Thyroid gland (tissue), 4 donors: ENCODE measurements at regions not wholly inside any gene's neighbourhood (a gene's known extent, or its start where the extent isn't known, plus 50 kb on each side); places are given as distances from the start of the nearest gene placed in this dataset.

Experiments
- DNase-seq, 2 donors: peaks; one replicate each; pipeline ENCODE4 v3.0.0-alpha.2; 2019
- H3K27ac ChIP-seq, 3 donors: fragments of 200-600 bp; sonication (generic); 1 replicate in 2 of 3; 2 replicates in 1 of 3; pipeline ENCODE4 v1.5.1; 2016 to 2019; ENCODE audit warnings: mild to moderate bottlenecking in 1 of 3, moderate library complexity in 1 of 3
- H3K27me3 ChIP-seq: fragments of 200-600 bp; sonication (generic); one replicate; pipeline ENCODE4 v1.5.1; 2019
- H3K36me3 ChIP-seq, 2 donors: fragments of 200-600 bp; sonication (generic); one replicate each; pipeline ENCODE4 v1.5.1; 2016 to 2019
- H3K4me1 ChIP-seq, 2 donors: fragments of 200-600 bp; sonication (generic); one replicate each; pipeline ENCODE4 v1.5.1; 2017 to 2019
- H3K4me3 ChIP-seq, 3 donors: fragments of 200-600 bp; sonication (generic); replicated peaks in 1 of 3; 1 replicate in 2 of 3; 2 replicates in 1 of 3; pipeline ENCODE4 v1.5.1; 2016; ENCODE audit warnings: mild to moderate bottlenecking in 1 of 3
- H3K9me3 ChIP-seq: fragments of 200-600 bp; sonication (generic); one replicate; pipeline ENCODE4 v1.5.1; 2017
- POLR2A ChIP-seq, 2 donors: fragments of 450-650 bp; IDR thresholded peaks; one replicate each; pipeline ENCODE4 v1.6.1; 2017; ENCODE audit warnings: antibody characterized with exemption in 2 of 2, mild to moderate bottlenecking in 2 of 2, moderate library complexity in 1 of 2
- WGBS, 2 donors: methylation state at CpG; one replicate each; pipeline ENCODE4 v1.1.5; 2017; 5-methylcytosine and 5-hydroxymethylcytosine counted together
- intact Hi-C: fragments of 100-400 bp; cut with DNase I; formaldehyde crosslinking; loops from one replicate; pipeline ENCODE4 v1.15.1; 2023
- TF ChIP-seq, protein P1 (sequence below), 6 experiments: fragments of 200-600 bp in 3 of 6; fragments of 450-650 bp in 3 of 6; sonication (generic) in 3 of 6; IDR thresholded peaks; one replicate each; pipeline ENCODE4 v1.5.1; 2016 to 2019; ENCODE audit warnings: antibody characterized with exemption in 6 of 6, mild to moderate bottlenecking in 2 of 6, inconsistent platforms in 1 of 6, moderate library complexity in 1 of 6

DNA sequence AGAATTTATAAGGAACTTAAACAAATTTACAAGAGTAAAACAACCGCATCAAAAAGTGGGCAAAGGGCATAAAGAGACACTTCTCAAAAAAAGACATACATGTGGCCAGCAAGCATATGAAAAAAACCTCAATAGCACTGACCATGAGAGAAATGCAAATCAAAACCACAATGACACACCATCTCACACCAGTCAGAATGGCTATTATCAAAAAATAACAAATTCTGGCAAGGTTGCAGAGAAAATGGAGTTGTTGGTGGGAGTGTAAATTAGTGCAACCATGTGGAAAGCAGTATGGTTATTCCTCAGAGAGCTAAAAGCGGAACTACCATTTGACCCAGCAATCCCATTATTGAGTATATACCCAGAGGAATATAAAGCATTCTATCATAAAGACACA lies 866.8 kb upstream of the TENM4 start:
- H3K36me3 ChIP-seq: no peaks in the 10 kb centered on the region
- H3K27ac ChIP-seq: no peak overlapping the region
- no peak for DNase-seq
- WGBS, 2 donors: 91 to 95% methylated on average over 2 of the region's 2 CpGs
- no peak overlapping the region for H3K4me3 ChIP-seq
- intact Hi-C loops: no loop called here
- no peaks in the 10 kb centered on the region for H3K9me3 ChIP-seq
- TF ChIP-seq, protein P1, sequence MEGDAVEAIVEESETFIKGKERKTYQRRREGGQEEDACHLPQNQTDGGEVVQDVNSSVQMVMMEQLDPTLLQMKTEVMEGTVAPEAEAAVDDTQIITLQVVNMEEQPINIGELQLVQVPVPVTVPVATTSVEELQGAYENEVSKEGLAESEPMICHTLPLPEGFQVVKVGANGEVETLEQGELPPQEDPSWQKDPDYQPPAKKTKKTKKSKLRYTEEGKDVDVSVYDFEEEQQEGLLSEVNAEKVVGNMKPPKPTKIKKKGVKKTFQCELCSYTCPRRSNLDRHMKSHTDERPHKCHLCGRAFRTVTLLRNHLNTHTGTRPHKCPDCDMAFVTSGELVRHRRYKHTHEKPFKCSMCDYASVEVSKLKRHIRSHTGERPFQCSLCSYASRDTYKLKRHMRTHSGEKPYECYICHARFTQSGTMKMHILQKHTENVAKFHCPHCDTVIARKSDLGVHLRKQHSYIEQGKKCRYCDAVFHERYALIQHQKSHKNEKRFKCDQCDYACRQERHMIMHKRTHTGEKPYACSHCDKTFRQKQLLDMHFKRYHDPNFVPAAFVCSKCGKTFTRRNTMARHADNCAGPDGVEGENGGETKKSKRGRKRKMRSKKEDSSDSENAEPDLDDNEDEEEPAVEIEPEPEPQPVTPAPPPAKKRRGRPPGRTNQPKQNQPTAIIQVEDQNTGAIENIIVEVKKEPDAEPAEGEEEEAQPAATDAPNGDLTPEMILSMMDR (IDR thresholded peaks at IDR 0.05): no peak
- TF ChIP-seq POLR2A (IDR thresholded peaks at IDR 0.05): no peak
- H3K27me3 ChIP-seq: no peaks in the 10 kb centered on the region
- no peaks in the 10 kb centered on the region for H3K4me1 ChIP-seq

- no peaks in the 10 kb centered on the region for H3K27me3 ChIP-seq
- 74 to 76% methylated on average over 5 of the region's 5 CpGs for WGBS, 2 donors
- no peaks in the 10 kb centered on the region for H3K4me1 ChIP-seq
- intact Hi-C loops: no loop called here
- TF ChIP-seq POLR2A (IDR thresholded peaks at IDR 0.05): no peak
- TF ChIP-seq, protein P1 (IDR thresholded peaks at IDR 0.05): no peak
- DNase-seq: no peak
- H3K27ac ChIP-seq: no peak overlapping the region
- H3K4me3 ChIP-seq: no peak overlapping the region
- no peaks in the 10 kb centered on the region for H3K9me3 ChIP-seq
- H3K36me3 ChIP-seq: no peaks in the 10 kb centered on the region
Measured at GRCh38 chr11:80297858-80298632, 857.2 kb upstream of the TENM4 start.

DNA sequence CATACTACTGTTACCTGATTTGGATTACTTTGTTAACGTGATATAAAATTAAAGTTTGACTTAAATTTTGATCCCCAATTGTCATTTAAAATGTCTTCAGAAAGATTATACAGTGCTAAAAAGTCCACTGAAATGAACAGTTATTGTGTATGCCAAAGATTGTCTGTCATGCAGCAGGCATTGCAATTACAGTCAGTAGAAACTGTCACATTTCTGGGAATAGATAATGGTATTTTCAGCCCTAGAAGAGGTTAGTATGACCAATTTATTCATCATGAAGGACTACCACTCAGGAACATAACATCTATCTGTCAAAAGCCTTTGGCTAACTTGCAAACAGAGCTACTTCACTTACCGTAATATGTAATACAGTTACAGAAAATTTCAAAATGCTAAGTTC lies 852.5 kb upstream of the TENM4 start:
- intact Hi-C loops: no loop called here
- Histone ChIP-seq H3K4me1 (no peaks in the 10 kb centered on the region), H3K9me3 (no peaks in the 10 kb centered on the region), H3K27ac (no peak overlapping the region), H3K36me3 (no peaks in the 10 kb centered on the region), H3K4me3 (no peak overlapping the region), H3K27me3 (no peaks in the 10 kb centered on the region)
- no peak for DNase-seq
- WGBS, 2 donors: 88 to 91% methylated on average over 2 of the region's 2 CpGs
- no peak for TF ChIP-seq POLR2A (IDR thresholded peaks at IDR 0.05)
- TF ChIP-seq, protein P1 (IDR thresholded peaks at IDR 0.05): no peak

DNA sequence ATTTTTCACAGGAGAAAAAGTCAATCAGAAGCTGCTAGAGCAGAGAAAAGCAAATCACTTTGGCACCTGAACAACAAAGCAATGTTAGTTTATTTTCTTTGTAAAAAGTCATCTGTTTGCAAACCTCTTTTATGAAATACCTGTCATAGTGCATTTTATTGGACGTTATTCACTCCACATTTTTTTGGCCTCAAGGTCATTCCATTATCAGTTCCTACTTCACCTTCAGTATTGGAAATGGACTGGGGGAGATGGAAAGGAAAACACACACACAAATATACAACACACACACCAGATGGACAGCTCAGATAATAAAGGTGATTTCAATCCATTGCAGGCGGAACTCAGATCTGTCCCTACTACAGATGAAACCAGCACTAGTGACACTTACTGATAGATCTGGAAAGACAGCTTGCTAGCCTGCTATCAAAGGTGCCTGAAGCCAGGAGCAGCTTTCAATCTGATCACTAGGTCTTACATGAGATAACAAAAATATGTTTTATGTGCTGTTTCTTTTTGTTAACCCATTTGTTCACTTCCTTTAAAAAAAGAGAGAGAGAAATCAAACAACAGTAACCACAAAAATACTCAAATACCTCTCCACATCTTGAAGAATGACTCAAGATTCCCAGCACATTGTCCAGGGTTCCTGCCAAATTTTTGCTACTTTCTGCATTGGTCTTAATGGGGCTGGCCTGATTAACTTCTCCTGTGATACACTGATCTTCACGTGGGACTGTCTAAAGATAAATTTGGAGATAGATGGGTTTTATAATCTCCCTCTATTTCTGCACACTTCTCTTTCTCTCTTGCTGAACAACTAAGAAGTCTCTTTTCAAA lies 844.3 kb upstream of the TENM4 start:
- intact Hi-C loops: no loop called here
- WGBS, 2 donors: 73 to 74% methylated on average over 3 of the region's 3 CpGs
- Histone ChIP-seq H3K4me3 (no peak overlapping the region), H3K4me1 (no peaks in the 10 kb centered on the region), H3K27ac (no peak overlapping the region), H3K27me3 (no peaks in the 10 kb centered on the region), H3K9me3 (no peaks in the 10 kb centered on the region), H3K36me3 (no peaks in the 10 kb centered on the region)
- no peak for TF ChIP-seq POLR2A (IDR thresholded peaks at IDR 0.05)
- TF ChIP-seq, protein P1 (IDR thresholded peaks at IDR 0.05): no peak
- DNase-seq: no peak

DNA sequence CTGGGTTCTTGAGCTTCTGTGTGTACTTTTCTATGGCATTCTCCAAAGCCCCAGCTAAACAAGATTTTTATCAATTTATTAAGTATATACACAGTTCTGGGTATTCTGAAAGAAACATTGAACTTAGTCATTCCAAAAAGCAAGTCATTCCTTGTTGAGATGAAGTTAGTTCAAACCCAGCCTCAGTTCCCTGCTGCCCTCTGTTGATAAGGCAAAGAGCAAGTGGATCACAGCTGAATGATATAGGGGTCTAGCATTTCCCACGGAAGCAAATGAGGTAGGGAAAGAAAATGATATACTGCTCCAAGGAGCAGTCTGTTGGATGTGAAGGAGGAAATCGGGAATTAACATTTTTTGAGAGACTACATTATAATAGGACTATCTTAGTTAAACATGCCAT lies 841.8 kb upstream of the TENM4 start:
- no peak for TF ChIP-seq POLR2A (IDR thresholded peaks at IDR 0.05)
- TF ChIP-seq, protein P1 (IDR thresholded peaks at IDR 0.05): no peak
- Histone ChIP-seq H3K27me3 (no peaks in the 10 kb centered on the region), H3K36me3 (no peaks in the 10 kb centered on the region), H3K4me1 (no peaks in the 10 kb centered on the region), H3K9me3 (no peaks in the 10 kb centered on the region), H3K27ac (no peak overlapping the region), H3K4me3 (no peak overlapping the region)
- no peak for DNase-seq
- 62% methylated on average over 2 of the region's 2 CpGs for WGBS, 2 donors
- intact Hi-C loops: no loop called here
